AG04449 (cell line): ENCODE measurements at regions not wholly inside any gene's neighbourhood (a gene's known extent, or its start where the extent isn't known, plus 50 kb on each side); places are given as distances from the start of the nearest gene placed in this dataset.

Source experiments
- CTCF ChIA-PET: fragments of 350-600 bp; formaldehyde crosslinking; extraction: SDS; loops from one replicate; lab custom pipeline; 2021; ENCODE audit warnings: antibody characterized with exemption; lab: Yijun Ruan, JAX
- POLR2A ChIA-PET: fragments of 400-600, 350-600 bp; formaldehyde crosslinking; extraction: SDS; loops from one replicate; lab custom pipeline; 2020; ENCODE audit warnings: antibody characterized with exemption, inconsistent platforms; lab: Yijun Ruan, JAX
- DNase-seq: peaks from one replicate; pipeline ENCODE4 v3.0.0-alpha.2; 2010; ENCODE audit warnings: low read depth, low spot score
- H3K4me3 ChIP-seq: 2 replicates; pipeline ENCODE4 v1.5.1; 2011; ENCODE audit warnings: low read depth, mild to moderate bottlenecking, control low read depth, low read length
- CTCF ChIP-seq: IDR thresholded peaks from one replicate; pipeline ENCODE4 v1.5.1; 2011; ENCODE audit warnings: mild to moderate bottlenecking, moderate library complexity, low read length, control low read depth, inconsistent platforms; ENCODE audit not compliant: insufficient read depth; ENCODE audit errors: missing control alignments

- TF ChIP-seq CTCF: no peak
- POLR2A ChIA-PET: no interaction called here
- CTCF ChIA-PET: no interaction called here
- no peak for DNase-seq
- no peak overlapping the region for H3K4me3 ChIP-seq
Observed at GRCh38 chr18:51248685-51249084, 51.2 kb upstream of the MEX3C start.

- ChIA-PET POLR2A (no interaction called here), CTCF (no interaction called here)
- H3K4me3 ChIP-seq: no peak overlapping the region
- no peak for TF ChIP-seq CTCF
- no peak for DNase-seq
Observed at GRCh38 chr18:51250006-51250405, 52.5 kb upstream of the MEX3C start.

- TF ChIP-seq CTCF: no peak
- H3K4me3 ChIP-seq: no peak overlapping the region
Observed at GRCh38 chr18:51250458-51251024, 53.1 kb upstream of the MEX3C start.

GRCh38 chr18:51251625-51252024, 54.1 kb upstream of the MEX3C start:
- no peak for DNase-seq
- ChIA-PET CTCF (no interaction called here), POLR2A (no interaction called here)
- no peak for TF ChIP-seq CTCF
- no peak overlapping the region for H3K4me3 ChIP-seq

More at GRCh38 chr18:51250458-51251024, 53.1 kb upstream of the MEX3C start:
- no peak for DNase-seq
- ChIA-PET CTCF (no interaction called here), POLR2A (no interaction called here)

GRCh38 chr18:51253476-51253875, 56.0 kb upstream of the MEX3C start:
- ChIA-PET CTCF (no interaction called here), POLR2A (no interaction called here)
- TF ChIP-seq CTCF: no peak
- no peak for DNase-seq
- no peak overlapping the region for H3K4me3 ChIP-seq

- no peak for TF ChIP-seq CTCF
- H3K4me3 ChIP-seq: no peak overlapping the region
- DNase-seq: peak; percentile 16
- POLR2A ChIA-PET: no interaction called here
- CTCF ChIA-PET: interaction anchor here (1.3 kb wide), 1 partner anchor 145 kb away, joined by 3 read pairs; no protein-coding TSS in a partner anchor
Observed at GRCh38 chr18:51255693-51256092, 58.2 kb upstream of the MEX3C start.
